ENCODE measurements at regions not wholly inside any gene's neighbourhood (a gene's known extent, or its start where the extent isn't known, plus 50 kb on each side); places are given as distances from the start of the nearest gene placed in this dataset.

- TF ChIP-seq CTCF (IDR thresholded peaks at IDR 0.05) (no peak), POLR2A (IDR thresholded peaks at IDR 0.05) (no peak)
Measured at GRCh38 chr13:91269237-91269636, 78.2 kb upstream of the MIR17HG start.
